ENCODE measurements at regions not wholly inside any gene's neighbourhood (a gene's known extent, or its start where the extent isn't known, plus 50 kb on each side); places are given as distances from the start of the nearest gene placed in this dataset.

GRCh38 chr13:82374719-82375118 lies 1507.6 kb downstream of the SLITRK1 start:
- no peak for DNase-seq (ENCODE audit: low read depth, low spot score)

GRCh38 chr13:82370316-82370715 lies 1512.0 kb downstream of the SLITRK1 start:
- DNase-seq (ENCODE audit: low read depth, low spot score) = no peak

- no peak for DNase-seq (ENCODE audit: low read depth, low spot score)
Observed at GRCh38 chr13:82364525-82364924, 1517.7 kb downstream of the SLITRK1 start.

- DNase-seq (ENCODE audit: low read depth, low spot score) = no peak
Observed at GRCh38 chr13:82358284-82358683, 1524.0 kb downstream of the SLITRK1 start.

- DNase-seq (ENCODE audit: low read depth, low spot score) = no peak
Observed at GRCh38 chr13:82356667-82357410, 1525.4 kb downstream of the SLITRK1 start.

- no peak for DNase-seq (ENCODE audit: low read depth, low spot score)
Observed at GRCh38 chr13:82344867-82345266, 1537.4 kb downstream of the SLITRK1 start.

- no peak for DNase-seq (ENCODE audit: low read depth, low spot score)
Observed at GRCh38 chr13:82341116-82341515, 1541.2 kb downstream of the SLITRK1 start.

GRCh38 chr13:82330499-82330898 lies 1551.8 kb downstream of the SLITRK1 start:
- no peak for DNase-seq (ENCODE audit: low read depth, low spot score)

- DNase-seq (ENCODE audit: low read depth, low spot score) = no peak
Observed at GRCh38 chr13:82323101-82323500, 1559.2 kb downstream of the SLITRK1 start.

GRCh38 chr13:82305588-82305987 lies 1576.7 kb downstream of the SLITRK1 start:
- no peak for DNase-seq (ENCODE audit: low read depth, low spot score)

GRCh38 chr13:82298106-82298505 lies 1584.2 kb downstream of the SLITRK1 start:
- no peak for DNase-seq (ENCODE audit: low read depth, low spot score)

GRCh38 chr13:82294226-82294625 lies 1588.0 kb downstream of the SLITRK1 start:
- peak; percentile 7 for DNase-seq (ENCODE audit: low read depth, low spot score)

GRCh38 chr13:82292334-82292733 lies 1589.9 kb downstream of the SLITRK1 start:
- no peak for DNase-seq (ENCODE audit: low read depth, low spot score)

GRCh38 chr13:82291852-82292251 lies 1590.4 kb downstream of the SLITRK1 start:
- DNase-seq (ENCODE audit: low read depth, low spot score) = no peak

- no peak for DNase-seq (ENCODE audit: low read depth, low spot score)
Observed at GRCh38 chr13:82275644-82276043, 1606.6 kb downstream of the SLITRK1 start.

GRCh38 chr13:82259284-82259683 lies 1623.0 kb downstream of the SLITRK1 start:
- DNase-seq (ENCODE audit: low read depth, low spot score) = no peak

GRCh38 chr13:82257790-82258507 lies 1624.3 kb downstream of the SLITRK1 start:
- DNase-seq (ENCODE audit: low read depth, low spot score) = no peak

GRCh38 chr13:82248762-82249161 lies 1633.5 kb downstream of the SLITRK1 start:
- no peak for DNase-seq (ENCODE audit: low read depth, low spot score)

- DNase-seq (ENCODE audit: low read depth, low spot score) = no peak
Observed at GRCh38 chr13:82245860-82246259, 1636.4 kb downstream of the SLITRK1 start.

GRCh38 chr13:82224806-82225205 lies 1657.5 kb downstream of the SLITRK1 start:
- DNase-seq (ENCODE audit: low read depth, low spot score) = no peak

- DNase-seq (ENCODE audit: low read depth, low spot score) = no peak
Observed at GRCh38 chr13:82221621-82222020, 1660.7 kb downstream of the SLITRK1 start.

GRCh38 chr13:82220641-82221040 lies 1661.6 kb downstream of the SLITRK1 start:
- no peak for DNase-seq (ENCODE audit: low read depth, low spot score)

- no peak for DNase-seq (ENCODE audit: low read depth, low spot score)
Observed at GRCh38 chr13:82216165-82216564, 1666.1 kb downstream of the SLITRK1 start.

All from iPS DF 19.7 (cell line).